ENCODE measurements at regions not wholly inside any gene's neighbourhood (a gene's known extent, or its start where the extent isn't known, plus 50 kb on each side); places are given as distances from the start of the nearest gene placed in this dataset.
A peak's percentile ranks its signal among the peaks of the same experiment; 100 is the strongest.

GRCh38 chr6:19998541-19998940 lies 161.4 kb downstream of the ID4 start:
- H3K27me3 Mint-ChIP-seq (ENCODE audit: low read depth in 3 of 3), result peaks cover 0 to 3% (median 3%) of the 10 kb centered on the region in 3 donors
- DNase-seq, result no peak
- Histone ChIP-seq H3K9ac (ENCODE audit: insufficient read depth, low read length, poor library complexity, severe bottlenecking) (no peak overlapping the region), H3K36me3 (replicated peaks in 1 of 2; ENCODE audit: control insufficient read depth in 1 of 2, insufficient read depth in 2 of 2, low read length in 2 of 2) (no peaks in the 10 kb centered on the region), H3K4me2 (replicated peaks; ENCODE audit: extremely low read depth, low read length, poor library complexity, severe bottlenecking) (no peak overlapping the region), H3K27ac (ENCODE audit: low read depth in 1 of 2, low read length in 2 of 2) (no peak overlapping the region), H3K9me3 (replicated peaks in 1 of 2; ENCODE audit: control insufficient read depth in 1 of 2, insufficient read depth in 1 of 2, low read length in 2 of 2) (peaks cover 5 to 6% of the 10 kb centered on the region in 2 donors), H3K79me2 (ENCODE audit: insufficient read depth, low read length) (no peaks in the 10 kb centered on the region), H3K27me3 (ENCODE audit: control insufficient read depth in 2 of 2, insufficient read depth in 2 of 2, low read length in 2 of 2) (no peaks in the 10 kb centered on the region), H2AFZ (ENCODE audit: insufficient read depth, low read depth, low read length, poor library complexity, severe bottlenecking) (no peak overlapping the region), H3K4me1 (ENCODE audit: control insufficient read depth in 1 of 2, insufficient read depth in 2 of 2, low read length in 2 of 2) (no peaks in the 10 kb centered on the region), H3K4me3 (replicated peaks in 1 of 3; ENCODE audit: low read depth in 2 of 3, low read length in 3 of 3) (no peak overlapping the region), H4K20me1 (ENCODE audit: insufficient read depth, low read length) (no peaks in the 10 kb centered on the region)
- H3K9me3 Mint-ChIP-seq, result peaks cover 6 to 18% (median 13%) of the 10 kb centered on the region in 7 donors
- no peaks in the 10 kb centered on the region for H3K36me3 Mint-ChIP-seq
- H3K27ac Mint-ChIP-seq, result no peak overlapping the region
- no peak overlapping the region for H3K4me3 Mint-ChIP-seq
- H3K4me1 Mint-ChIP-seq, result no peaks in the 10 kb centered on the region
- TF ChIP-seq CTCF (IDR thresholded peaks at IDR 0.05), result no peak
- intact Hi-C loops (cut with micrococcal nuclease), result no loop called here
- 80% methylated on average over 1 of the region's 3 CpGs for WGBS (ENCODE audit: insufficient coverage)

- 57% methylated on average over 2 of the region's 7 CpGs for WGBS (ENCODE audit: insufficient coverage)
- peaks cover 6 to 18% (median 13%) of the 10 kb centered on the region in 7 donors for H3K9me3 Mint-ChIP-seq
- H3K27me3 ChIP-seq (ENCODE audit: control insufficient read depth in 2 of 2, insufficient read depth in 2 of 2, low read length in 2 of 2), result no peaks in the 10 kb centered on the region
- H3K36me3 ChIP-seq (replicated peaks in 1 of 2; ENCODE audit: control insufficient read depth in 1 of 2, insufficient read depth in 2 of 2, low read length in 2 of 2), result no peaks in the 10 kb centered on the region
- no peak overlapping the region for H3K4me3 Mint-ChIP-seq
- H3K27ac Mint-ChIP-seq, result no peak overlapping the region
- no peaks in the 10 kb centered on the region for H3K4me1 ChIP-seq (ENCODE audit: control insufficient read depth in 1 of 2, insufficient read depth in 2 of 2, low read length in 2 of 2)
- H3K27ac ChIP-seq (ENCODE audit: low read depth in 1 of 2, low read length in 2 of 2), result no peak overlapping the region
- H3K4me3 ChIP-seq (replicated peaks in 1 of 3; ENCODE audit: low read depth in 2 of 3, low read length in 3 of 3), result no peak overlapping the region
- no peaks in the 10 kb centered on the region for H3K4me1 Mint-ChIP-seq
- peak in 1 of 3 donors; percentile 25 for DNase-seq
- H3K9ac ChIP-seq (ENCODE audit: insufficient read depth, low read length, poor library complexity, severe bottlenecking), result no peak overlapping the region
- H2AFZ ChIP-seq (ENCODE audit: insufficient read depth, low read depth, low read length, poor library complexity, severe bottlenecking), result no peak overlapping the region
- no peak overlapping the region for H3K4me2 ChIP-seq (replicated peaks; ENCODE audit: extremely low read depth, low read length, poor library complexity, severe bottlenecking)
- H3K36me3 Mint-ChIP-seq, result no peaks in the 10 kb centered on the region
- peaks cover 5 to 6% of the 10 kb centered on the region in 2 donors for H3K9me3 ChIP-seq (replicated peaks in 1 of 2; ENCODE audit: control insufficient read depth in 1 of 2, insufficient read depth in 1 of 2, low read length in 2 of 2)
- H3K27me3 Mint-ChIP-seq (ENCODE audit: low read depth in 3 of 3), result peaks cover 0 to 3% (median 3%) of the 10 kb centered on the region in 3 donors
- intact Hi-C loops (cut with micrococcal nuclease), result no loop called here
- H4K20me1 ChIP-seq (ENCODE audit: insufficient read depth, low read length), result no peaks in the 10 kb centered on the region
- H3K79me2 ChIP-seq (ENCODE audit: insufficient read depth, low read length), result no peaks in the 10 kb centered on the region
- TF ChIP-seq CTCF (IDR thresholded peaks at IDR 0.05), result no peak
Observed at GRCh38 chr6:19999319-20000191, 162.4 kb downstream of the ID4 start.

All from CD14-positive monocyte (primary cell).